ENCODE measurements at regions not wholly inside any gene's neighbourhood (a gene's known extent, or its start where the extent isn't known, plus 50 kb on each side); places are given as distances from the start of the nearest gene placed in this dataset.

DNA sequence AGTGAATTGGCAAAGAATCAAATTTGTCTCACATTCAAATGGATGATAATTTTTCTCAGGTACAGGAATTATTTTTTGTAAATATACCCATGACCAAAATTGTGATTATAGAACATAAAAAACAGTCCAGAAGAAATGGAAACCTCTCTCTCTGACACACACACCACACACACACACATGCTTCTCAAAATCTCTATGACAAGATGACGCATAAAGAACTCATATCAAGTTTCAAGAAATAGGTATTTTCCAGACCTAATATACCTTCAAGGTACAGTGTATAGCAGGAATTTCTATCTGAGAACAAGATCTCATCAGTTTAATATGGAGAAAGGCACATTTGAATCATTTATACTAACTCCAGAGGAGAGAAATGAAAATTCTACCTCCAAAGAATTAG, 1069.1 kb upstream of the ALCAM start:
- no peak for FAIRE-seq
- Histone ChIP-seq H3K9me3 (ENCODE audit: insufficient read depth in 2 of 2, low read depth in 1 of 2, low read length in 1 of 2) (no peaks in the 10 kb centered on the region), H2AFZ (ENCODE audit: low read length) (no peak overlapping the region), H3K4ac (replicated peaks; ENCODE audit: insufficient read length, low read depth, low read length) (no peak overlapping the region), H2BK5ac (ENCODE audit: low read depth, low read length) (no peak overlapping the region), H3K23me2 (ENCODE audit: low read depth, low read length) (no peaks in the 10 kb centered on the region), H2BK15ac (ENCODE audit: low read length) (no peak overlapping the region), H3K9ac (replicated peaks in 1 of 4; ENCODE audit: extremely low read depth in 1 of 4, low read depth in 3 of 4, low read length in 3 of 4) (no peak overlapping the region), H2BK12ac (ENCODE audit: low read depth, low read length) (no peak overlapping the region), H4K5ac (ENCODE audit: insufficient read length, low read depth, low read length) (no peak overlapping the region), H3K36me3 (ENCODE audit: control insufficient read depth in 2 of 4, insufficient read depth in 4 of 4, low read length in 3 of 4) (no peaks in the 10 kb centered on the region), H3K4me3 (ENCODE audit: extremely low read depth in 1 of 4, insufficient read depth in 2 of 4, low read depth in 3 of 4, low read length in 4 of 4) (no peak overlapping the region), H3K14ac (ENCODE audit: insufficient read length) (no peak overlapping the region), H3K4me2 (ENCODE audit: insufficient read depth in 1 of 2, low read depth in 2 of 2, low read length in 2 of 2) (no peak overlapping the region), H3K79me1 (ENCODE audit: low read depth, low read length) (no peaks in the 10 kb centered on the region), H4K91ac (replicated peaks; ENCODE audit: insufficient read length, low read length) (no peak overlapping the region), H3K79me2 (ENCODE audit: control insufficient read depth in 1 of 2, insufficient read depth in 2 of 2, low read length in 2 of 2) (no peaks in the 10 kb centered on the region), H3K27me3 (replicated peaks in 1 of 4; ENCODE audit: control insufficient read depth in 3 of 4, extremely low read depth in 1 of 4, insufficient read depth in 3 of 4, low read length in 3 of 4) (no peaks in the 10 kb centered on the region), H4K8ac (ENCODE audit: extremely low read depth, insufficient read depth, low read length) (no peak overlapping the region), H4K20me1 (replicated peaks in 1 of 2; ENCODE audit: control insufficient read depth in 1 of 2, insufficient read depth in 2 of 2, low read length in 2 of 2) (no peaks in the 10 kb centered on the region), H3K27ac (ENCODE audit: low read depth, low read length) (no peak overlapping the region), H3K4me1 (replicated peaks in 1 of 4; ENCODE audit: control insufficient read depth in 3 of 4, insufficient read depth in 4 of 4, low read length in 3 of 4) (no peaks in the 10 kb centered on the region), H3K56ac (replicated peaks; ENCODE audit: insufficient read length, low read depth, low read length) (no peak overlapping the region), H2BK120ac (replicated peaks; ENCODE audit: low read depth, low read length) (no peak overlapping the region), H3K18ac (ENCODE audit: extremely low read depth, low read length) (no peak overlapping the region), H2BK20ac (ENCODE audit: low read length) (no peak overlapping the region), H2AK5ac (ENCODE audit: low read depth, low read length) (no peak overlapping the region), H3K23ac (ENCODE audit: insufficient read length) (no peak overlapping the region)
- TF ChIP-seq, protein P1, sequence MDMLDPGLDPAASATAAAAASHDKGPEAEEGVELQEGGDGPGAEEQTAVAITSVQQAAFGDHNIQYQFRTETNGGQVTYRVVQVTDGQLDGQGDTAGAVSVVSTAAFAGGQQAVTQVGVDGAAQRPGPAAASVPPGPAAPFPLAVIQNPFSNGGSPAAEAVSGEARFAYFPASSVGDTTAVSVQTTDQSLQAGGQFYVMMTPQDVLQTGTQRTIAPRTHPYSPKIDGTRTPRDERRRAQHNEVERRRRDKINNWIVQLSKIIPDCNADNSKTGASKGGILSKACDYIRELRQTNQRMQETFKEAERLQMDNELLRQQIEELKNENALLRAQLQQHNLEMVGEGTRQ (IDR thresholded peaks at IDR 0.05; ENCODE audit: low read length), result no peak
- no peak for TF ChIP-seq YY1 (IDR thresholded peaks at IDR 0.05; ENCODE audit: low read depth, low read length)
- TF ChIP-seq, protein P2, sequence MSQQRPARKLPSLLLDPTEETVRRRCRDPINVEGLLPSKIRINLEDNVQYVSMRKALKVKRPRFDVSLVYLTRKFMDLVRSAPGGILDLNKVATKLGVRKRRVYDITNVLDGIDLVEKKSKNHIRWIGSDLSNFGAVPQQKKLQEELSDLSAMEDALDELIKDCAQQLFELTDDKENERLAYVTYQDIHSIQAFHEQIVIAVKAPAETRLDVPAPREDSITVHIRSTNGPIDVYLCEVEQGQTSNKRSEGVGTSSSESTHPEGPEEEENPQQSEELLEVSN (IDR thresholded peaks at IDR 0.05), result no peak
- TF ChIP-seq POLR2AphosphoS5 (IDR thresholded peaks at IDR 0.05; ENCODE audit: low read depth, low read length), result no peak
- CTCF ChIA-PET (ENCODE audit: partially characterized antibody), result interaction anchor here (1.0 kb wide), 1 partner anchor 10 kb away, joined by 3 read pairs; no protein-coding TSS in a partner anchor
- DNase-seq (ENCODE audit: low read depth in 1 of 2, low spot score in 2 of 2), result no peak
- POLR2A ChIA-PET (ENCODE audit: partially characterized antibody), result no interaction called here
- WGBS, 2 experiments (ENCODE audit: extremely low coverage in 1 of 2, insufficient coverage in 1 of 2, insufficient read length in 1 of 2, insufficient replicate concordance in 2 of 2, low coverage in 1 of 2, low lambda C conversion rate in 2 of 2, missing lambda C conversion rate in 1 of 2), result 100% methylated on average over 1 of the region's 1 CpG; no CpG with 5 or more reads in 1 of the 2 experiments
